Neural crest cell (in vitro differentiated cells): ENCODE measurements at regions not wholly inside any gene's neighbourhood (a gene's known extent, or its start where the extent isn't known, plus 50 kb on each side); places are given as distances from the start of the nearest gene placed in this dataset.

ENCODE experiments used
- DNase-seq: peaks from one replicate; pipeline ENCODE4 v3.0.0; 2021; ENCODE audit warnings: low read depth, mixed read lengths, low spot score
- H3K27ac Mint-ChIP-seq: one replicate; pipeline ENCODE4 v1.8.0; 2021; ENCODE audit warnings: mild to moderate bottlenecking, mixed read lengths; ENCODE audit not compliant: unreplicated experiment
- H3K27me3 Mint-ChIP-seq: 2 replicates; pipeline ENCODE4 v1.8.0; 2021; ENCODE audit warnings: low read depth, mild to moderate bottlenecking, mixed read lengths
- H3K36me3 Mint-ChIP-seq: 2 replicates; pipeline ENCODE4 v1.8.0; 2021; ENCODE audit warnings: low read depth, mild to moderate bottlenecking, mixed read lengths
- H3K4me1 Mint-ChIP-seq: 2 replicates; pipeline ENCODE4 v1.8.0; 2021; ENCODE audit warnings: mixed read lengths
- H3K4me3 Mint-ChIP-seq: one replicate; pipeline ENCODE4 v1.8.0; 2021; ENCODE audit warnings: mild to moderate bottlenecking, mixed read lengths
- H3K9me3 Mint-ChIP-seq: 2 replicates; pipeline ENCODE4 v1.8.0; 2021; ENCODE audit warnings: mixed read lengths
- TF ChIP-seq, protein P1 (sequence below): fragments of 200-600 bp; sonication (generic); conservative IDR thresholded peaks from 2 replicates; pipeline ENCODE4 v1.5.0; 2021; ENCODE audit warnings: antibody characterized with exemption, mild to moderate bottlenecking

DNA sequence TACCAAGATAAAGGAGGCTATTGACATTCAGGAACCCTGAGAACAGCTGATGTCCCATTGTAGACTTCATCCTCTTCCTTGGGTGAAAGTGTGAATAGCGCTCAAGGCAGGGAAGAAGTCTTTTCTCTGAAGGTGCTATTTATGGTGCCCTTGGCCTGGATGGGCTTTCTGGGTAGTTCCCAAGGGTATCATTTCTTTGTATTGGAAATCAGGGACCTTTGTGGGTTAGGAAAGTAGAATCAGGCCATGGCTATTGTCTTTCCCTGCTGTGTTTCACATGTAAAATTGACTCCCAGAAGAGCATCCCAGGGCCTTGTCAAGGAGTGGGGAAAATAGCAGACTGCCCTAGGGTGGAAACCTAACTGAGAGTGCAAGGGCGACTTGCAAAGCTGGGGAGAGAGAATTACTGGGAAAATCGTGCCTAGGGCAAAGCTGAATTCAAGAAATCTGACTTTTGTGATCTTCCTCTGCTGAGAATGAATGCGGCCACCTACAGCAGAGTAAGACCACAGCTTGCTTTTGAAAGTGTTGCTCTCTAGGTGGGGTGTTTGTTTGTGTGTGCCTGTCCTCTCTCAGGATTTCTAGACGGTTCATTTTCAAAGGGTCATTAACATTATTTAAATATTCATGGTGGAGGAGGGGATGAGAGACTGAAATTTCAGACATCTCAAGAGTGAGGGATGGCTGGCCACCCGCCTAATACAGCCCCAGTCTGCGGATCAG is 160.6 kb downstream of the C9orf152 start:
- H3K36me3 Mint-ChIP-seq, result peaks cover 2% of the 10 kb centered on the region
- TF ChIP-seq, protein P1, sequence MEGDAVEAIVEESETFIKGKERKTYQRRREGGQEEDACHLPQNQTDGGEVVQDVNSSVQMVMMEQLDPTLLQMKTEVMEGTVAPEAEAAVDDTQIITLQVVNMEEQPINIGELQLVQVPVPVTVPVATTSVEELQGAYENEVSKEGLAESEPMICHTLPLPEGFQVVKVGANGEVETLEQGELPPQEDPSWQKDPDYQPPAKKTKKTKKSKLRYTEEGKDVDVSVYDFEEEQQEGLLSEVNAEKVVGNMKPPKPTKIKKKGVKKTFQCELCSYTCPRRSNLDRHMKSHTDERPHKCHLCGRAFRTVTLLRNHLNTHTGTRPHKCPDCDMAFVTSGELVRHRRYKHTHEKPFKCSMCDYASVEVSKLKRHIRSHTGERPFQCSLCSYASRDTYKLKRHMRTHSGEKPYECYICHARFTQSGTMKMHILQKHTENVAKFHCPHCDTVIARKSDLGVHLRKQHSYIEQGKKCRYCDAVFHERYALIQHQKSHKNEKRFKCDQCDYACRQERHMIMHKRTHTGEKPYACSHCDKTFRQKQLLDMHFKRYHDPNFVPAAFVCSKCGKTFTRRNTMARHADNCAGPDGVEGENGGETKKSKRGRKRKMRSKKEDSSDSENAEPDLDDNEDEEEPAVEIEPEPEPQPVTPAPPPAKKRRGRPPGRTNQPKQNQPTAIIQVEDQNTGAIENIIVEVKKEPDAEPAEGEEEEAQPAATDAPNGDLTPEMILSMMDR, result no peak
- H3K9me3 Mint-ChIP-seq, result peaks cover 2% of the 10 kb centered on the region
- no peak for DNase-seq
- H3K27me3 Mint-ChIP-seq, result no peaks in the 10 kb centered on the region
- peaks cover 53% of the 10 kb centered on the region for H3K4me1 Mint-ChIP-seq
- H3K27ac Mint-ChIP-seq, result peak overlapping the region; percentile 98
- peak overlapping the region; percentile 97 for H3K4me3 Mint-ChIP-seq

GRCh38 chr9:110047955-110048402 is 160.0 kb downstream of the C9orf152 start:
- H3K27ac Mint-ChIP-seq, result peak overlapping the region; percentile 98
- DNase-seq, result peak; percentile 34

GRCh38 chr9:110048403-110048975 is 159.5 kb downstream of the C9orf152 start:
- DNase-seq, result peak; percentile 84
- Mint-ChIP-seq H3K4me1 (peaks cover 58% of the 10 kb centered on the region), H3K36me3 (peaks cover 2% of the 10 kb centered on the region), H3K27ac (peak overlapping the region; percentile 98), H3K9me3 (peaks cover 2% of the 10 kb centered on the region), H3K4me3 (peak overlapping the region; percentile 97), H3K27me3 (no peaks in the 10 kb centered on the region)
- TF ChIP-seq, protein P1, result no peak

More at GRCh38 chr9:110047955-110048402, 160.0 kb downstream of the C9orf152 start:
- Mint-ChIP-seq H3K36me3 (peaks cover 2% of the 10 kb centered on the region), H3K4me1 (peaks cover 57% of the 10 kb centered on the region), H3K27me3 (no peaks in the 10 kb centered on the region), H3K4me3 (peak overlapping the region; percentile 97), H3K9me3 (peaks cover 2% of the 10 kb centered on the region)
- TF ChIP-seq, protein P1, result no peak

DNA sequence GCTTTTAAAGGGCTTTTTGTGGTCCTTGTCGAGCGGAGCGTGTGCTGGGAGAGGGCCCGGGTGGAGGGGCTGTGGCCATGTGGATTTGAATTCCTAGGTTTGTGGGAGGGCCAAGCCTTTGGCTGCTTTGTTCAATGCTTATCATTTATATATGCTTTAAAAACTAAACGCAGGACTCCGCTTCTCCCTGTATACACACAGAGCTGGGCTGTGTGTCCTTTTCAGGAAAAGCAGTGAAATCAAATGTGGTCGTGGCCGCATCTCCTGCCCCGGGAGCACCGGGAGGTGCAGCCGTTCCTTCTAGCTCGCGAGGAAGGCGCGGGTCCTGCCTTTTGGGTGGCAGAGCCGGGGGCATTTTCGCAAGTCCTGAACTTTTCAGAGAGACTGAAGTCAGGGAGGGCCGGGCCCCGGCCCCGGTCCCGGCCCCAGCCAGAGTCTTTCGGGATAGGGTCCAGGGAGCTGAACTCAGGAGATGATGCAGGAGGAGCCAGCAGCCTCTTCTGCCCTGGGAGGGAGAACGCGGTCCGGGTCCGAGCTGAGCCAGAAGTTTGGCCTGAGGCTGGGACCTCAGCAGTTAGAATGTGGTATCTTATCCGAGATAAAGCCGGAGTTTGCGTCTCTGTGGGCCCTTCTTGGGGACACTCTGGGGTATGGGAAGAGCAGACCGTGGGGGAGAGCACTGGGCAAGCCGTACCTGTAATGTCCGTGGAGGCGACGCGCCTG is 158.8 kb downstream of the C9orf152 start:
- TF ChIP-seq, protein P1, result no peak
- peak; percentile 21 for DNase-seq
- Mint-ChIP-seq H3K36me3 (peaks cover 5% of the 10 kb centered on the region), H3K27ac (peak overlapping the region; percentile 94), H3K9me3 (no peaks in the 10 kb centered on the region), H3K4me3 (peak overlapping the region; percentile 97), H3K4me1 (peaks cover 60% of the 10 kb centered on the region), H3K27me3 (no peaks in the 10 kb centered on the region)

DNA sequence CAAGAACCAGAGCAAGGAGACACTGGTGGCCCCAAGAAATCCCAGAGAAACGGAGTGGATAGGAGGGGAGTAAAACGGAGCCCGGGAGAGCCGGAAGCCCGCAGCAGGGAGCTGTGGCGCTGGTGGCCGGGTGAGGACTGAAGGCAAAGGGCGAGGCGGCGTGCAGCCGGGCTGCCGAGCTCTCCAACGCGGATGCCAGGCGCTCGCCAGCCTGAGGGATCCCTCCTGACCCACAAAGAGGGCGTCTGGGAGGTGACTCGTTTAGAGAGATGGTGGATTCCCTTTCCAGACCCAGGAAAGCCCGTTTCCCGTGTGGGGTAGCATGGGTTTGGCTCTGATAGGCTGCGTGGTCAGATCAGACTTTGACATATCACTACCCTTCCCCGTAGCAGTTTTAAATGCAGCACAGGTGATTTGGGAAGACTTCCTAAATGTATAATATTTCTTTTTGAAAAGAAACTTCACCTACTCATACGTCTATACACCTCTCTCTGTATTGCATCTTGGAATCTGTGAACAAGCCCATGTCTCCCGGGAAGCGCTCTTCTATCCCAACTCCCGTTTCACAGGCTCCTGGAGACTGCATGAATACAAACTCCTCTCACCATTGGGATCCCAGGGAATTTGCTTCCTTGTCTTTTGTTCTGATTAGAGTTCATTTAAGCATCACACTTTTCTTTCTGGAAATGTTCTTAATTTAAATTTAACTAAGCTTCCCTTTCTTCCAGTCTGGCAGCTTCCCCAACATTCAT is 158.1 kb downstream of the C9orf152 start:
- H3K27ac Mint-ChIP-seq, result peak overlapping the region; percentile 94
- H3K36me3 Mint-ChIP-seq, result peaks cover 5% of the 10 kb centered on the region
- peaks cover 58% of the 10 kb centered on the region for H3K4me1 Mint-ChIP-seq
- peak; percentile 24 for DNase-seq
- no peaks in the 10 kb centered on the region for H3K27me3 Mint-ChIP-seq
- H3K9me3 Mint-ChIP-seq, result no peaks in the 10 kb centered on the region
- TF ChIP-seq, protein P1, result no peak
- H3K4me3 Mint-ChIP-seq, result peak overlapping the region; percentile 97
